Naive thymus-derived CD4-positive, alpha-beta T cell (primary cell): ENCODE measurements at regions not wholly inside any gene's neighbourhood (a gene's known extent, or its start where the extent isn't known, plus 50 kb on each side); places are given as distances from the start of the nearest gene placed in this dataset.

Experiments
- ATAC-seq: fragments of 150-1000 bp; cut with Tn5 transposase; 2 replicates; pipeline ENCODE4 v1.10.0; 2021; ENCODE audit warnings: mild to moderate bottlenecking, moderate library complexity
- CTCF ChIA-PET: fragments of 350-600 bp; sonication (Branson Sonifier 250); formaldehyde crosslinking; loops from one replicate; lab custom pipeline; 2021; ENCODE audit warnings: antibody characterized with exemption; lab: Charles Lee
- POLR2A ChIA-PET: fragments of 350-600 bp; sonication (Branson Sonifier 250); formaldehyde crosslinking; loops from one replicate; lab custom pipeline; 2021; ENCODE audit warnings: antibody characterized with exemption, inconsistent platforms; lab: Charles Lee
- DNase-seq, 9 donors: peaks; one replicate each; pipeline versions ENCODE4 v3.0.0 to v3.0.0-alpha.2; 2020 to 2022; ENCODE audit warnings: mixed read lengths in 1 of 9
- H3K27ac ChIP-seq: one replicate; pipeline ENCODE4 v1.7.0; 2013; ENCODE audit warnings: mild to moderate bottlenecking, low read depth, low read length, moderate library complexity
- H3K27me3 ChIP-seq, 2 donors: one replicate each; pipeline ENCODE4 v1.7.0; 2013; ENCODE audit warnings: low read length in 2 of 2, mild to moderate bottlenecking in 2 of 2, moderate library complexity in 2 of 2; ENCODE audit not compliant: control insufficient read depth in 2 of 2, insufficient read depth in 2 of 2
- H3K36me3 ChIP-seq, 3 experiments: 1 replicate in 2 of 3; 2 replicates in 1 of 3; pipeline ENCODE4 v1.7.0; 2013; ENCODE audit warnings: low read length in 3 of 3, mild to moderate bottlenecking in 3 of 3, moderate library complexity in 1 of 3; ENCODE audit not compliant: insufficient read depth in 3 of 3, control insufficient read depth in 2 of 3
- H3K4me1 ChIP-seq, 2 donors: one replicate each; pipeline ENCODE4 v1.7.0; 2013; ENCODE audit warnings: low read length in 2 of 2, mild to moderate bottlenecking in 2 of 2, moderate library complexity in 1 of 2; ENCODE audit not compliant: control insufficient read depth in 2 of 2, insufficient read depth in 2 of 2
- H3K4me3 ChIP-seq: 2 replicates; pipeline ENCODE4 v1.7.0; 2013; ENCODE audit warnings: mild to moderate bottlenecking, low read length
- H3K9me3 ChIP-seq, 3 experiments: 1 replicate in 2 of 3; 2 replicates in 1 of 3; pipeline ENCODE4 v1.7.0; 2013; ENCODE audit warnings: low read length in 3 of 3; ENCODE audit not compliant: control insufficient read depth in 2 of 3
- H3K27ac Mint-ChIP-seq, 9 donors: one replicate each; pipeline ENCODE4 v1.8.0; 2020 to 2022; ENCODE audit warnings: mixed read lengths in 9 of 9, mild to moderate bottlenecking in 8 of 9, moderate library complexity in 5 of 9, inconsistent platforms in 2 of 9
- H3K27me3 Mint-ChIP-seq, 5 donors: one replicate each; pipeline ENCODE4 v1.8.0; 2021 to 2022; ENCODE audit warnings: mixed read lengths in 5 of 5, mild to moderate bottlenecking in 1 of 5
- H3K36me3 Mint-ChIP-seq, 5 donors: one replicate each; pipeline ENCODE4 v1.8.0; 2020 to 2022; ENCODE audit warnings: mixed read lengths in 5 of 5, mild to moderate bottlenecking in 3 of 5, inconsistent platforms in 1 of 5
- H3K4me1 Mint-ChIP-seq, 7 donors: one replicate each; pipeline ENCODE4 v1.8.0; 2020 to 2022; ENCODE audit warnings: mixed read lengths in 7 of 7, mild to moderate bottlenecking in 3 of 7, inconsistent platforms in 1 of 7
- H3K4me3 Mint-ChIP-seq, 10 donors: one replicate each; pipeline ENCODE4 v1.8.0; 2020 to 2022; ENCODE audit warnings: mild to moderate bottlenecking in 10 of 10, mixed read lengths in 10 of 10, moderate library complexity in 6 of 10, inconsistent platforms in 2 of 10
- H3K9me3 Mint-ChIP-seq, 11 donors: one replicate each; pipeline ENCODE4 v1.8.0; 2020 to 2022; ENCODE audit warnings: mixed read lengths in 11 of 11, mild to moderate bottlenecking in 4 of 11, inconsistent platforms in 1 of 11, moderate library complexity in 1 of 11
- intact Hi-C, 2 donors: fragments of 100-400 bp; cut with micrococcal nuclease; formaldehyde crosslinking; loops; one replicate each; pipeline ENCODE4 v1.15.1; 2023

DNA sequence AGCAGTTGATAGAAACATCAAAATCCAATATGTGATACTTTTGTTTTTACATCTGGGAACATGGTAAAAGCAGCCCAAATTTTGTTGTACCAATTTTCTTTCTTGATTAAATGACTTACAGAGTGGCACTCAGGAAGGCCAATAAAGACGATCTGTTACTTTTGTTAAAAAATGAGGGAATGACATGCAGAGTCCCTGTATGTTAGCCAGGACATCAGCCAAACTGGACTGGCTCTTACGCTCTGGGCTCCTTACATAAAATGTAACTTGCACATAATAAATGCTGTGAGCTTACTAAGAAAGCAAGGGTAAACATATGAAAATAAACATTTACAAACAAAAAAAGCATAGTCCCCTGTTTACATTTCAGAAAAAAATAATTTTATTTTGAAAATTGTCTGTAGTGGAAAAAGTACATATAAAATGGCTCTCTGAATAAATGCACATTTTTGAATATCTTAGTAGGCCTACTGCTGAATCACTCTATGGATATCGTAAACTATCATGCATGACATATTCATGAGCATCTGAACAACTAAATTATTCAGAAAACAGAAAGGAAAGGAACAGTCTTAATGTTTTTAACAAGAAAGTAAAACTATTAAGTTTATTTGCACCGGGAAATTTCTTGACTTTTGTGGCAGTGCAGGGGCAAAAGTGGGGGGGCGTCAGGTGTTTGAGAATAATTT lies 534.5 kb downstream of the KCTD12 start:
- H3K4me1 ChIP-seq: no peaks in the 10 kb centered on the region
- no peak overlapping the region for H3K4me3 ChIP-seq
- DNase-seq (no peak), ATAC-seq (no peak)
- H3K9me3 ChIP-seq: no peaks in the 10 kb centered on the region
- Mint-ChIP-seq H3K4me3 (no peak overlapping the region), H3K9me3 (peaks cover 0 to 5% (median 0%) of the 10 kb centered on the region in 11 donors), H3K4me1 (peaks cover 0 to 1% (median 0%) of the 10 kb centered on the region in 7 donors), H3K27ac (no peak overlapping the region), H3K36me3 (no peaks in the 10 kb centered on the region), H3K27me3 (peaks cover 0 to 6% (median 0%) of the 10 kb centered on the region in 5 donors)
- intact Hi-C loops: no loop called here
- ChIA-PET CTCF (no interaction called here), POLR2A (no interaction called here)
- H3K27me3 ChIP-seq: no peaks in the 10 kb centered on the region
- H3K27ac ChIP-seq: no peak overlapping the region
- no peaks in the 10 kb centered on the region for H3K36me3 ChIP-seq

DNA sequence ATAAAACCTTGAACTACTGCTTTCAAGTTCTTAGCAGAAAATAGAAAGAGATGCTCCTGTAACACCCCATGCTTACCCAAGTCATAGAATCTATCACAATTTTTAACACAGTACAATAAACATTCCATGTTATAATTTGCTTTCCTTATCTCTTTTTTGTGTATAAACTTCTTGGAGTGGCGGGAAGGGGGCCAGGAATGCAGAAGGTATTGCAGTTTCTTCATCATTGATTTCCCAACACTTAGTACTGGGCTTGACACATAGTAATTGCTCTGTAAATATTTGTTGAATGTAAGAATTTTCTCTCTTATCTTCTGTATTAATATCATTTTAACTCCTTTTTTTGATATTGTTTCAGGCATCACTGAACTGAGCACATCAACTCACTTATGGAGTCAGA lies 535.8 kb downstream of the KCTD12 start:
- Mint-ChIP-seq H3K27me3 (peaks cover 0 to 6% (median 3%) of the 10 kb centered on the region in 5 donors), H3K4me1 (peaks cover 0 to 1% (median 0%) of the 10 kb centered on the region in 7 donors), H3K27ac (no peak overlapping the region), H3K36me3 (no peaks in the 10 kb centered on the region), H3K4me3 (no peak overlapping the region), H3K9me3 (peaks cover 0 to 7% (median 0%) of the 10 kb centered on the region in 11 donors)
- ChIA-PET POLR2A (no interaction called here), CTCF (no interaction called here)
- Histone ChIP-seq H3K27me3 (no peaks in the 10 kb centered on the region), H3K9me3 (no peaks in the 10 kb centered on the region), H3K27ac (no peak overlapping the region), H3K4me1 (no peaks in the 10 kb centered on the region), H3K4me3 (no peak overlapping the region), H3K36me3 (no peaks in the 10 kb centered on the region)
- DNase-seq: no peak
- intact Hi-C loops: no loop called here
- no peak for ATAC-seq

DNA sequence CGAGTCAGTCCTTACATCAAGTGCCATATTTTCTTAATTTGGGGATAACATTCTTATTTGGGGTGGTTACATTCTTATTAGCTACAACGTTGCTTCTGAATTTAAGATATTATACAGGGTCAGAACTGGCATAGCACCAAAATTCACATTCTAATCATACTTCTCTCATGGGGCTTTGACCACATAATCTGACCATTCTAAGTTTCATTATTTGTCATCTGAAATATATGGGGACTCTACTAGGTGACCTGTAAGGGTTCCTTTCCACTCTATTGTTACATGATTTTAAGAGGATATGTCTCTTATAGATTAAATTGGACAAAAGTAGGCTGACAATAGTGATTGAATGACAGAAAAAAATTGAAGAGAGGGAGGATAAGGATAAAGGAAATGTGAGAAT lies 536.5 kb downstream of the KCTD12 start:
- Mint-ChIP-seq H3K27ac (no peak overlapping the region), H3K36me3 (no peaks in the 10 kb centered on the region), H3K4me1 (peaks cover 0 to 1% (median 0%) of the 10 kb centered on the region in 7 donors), H3K4me3 (no peak overlapping the region), H3K9me3 (peaks cover 0 to 6% (median 0%) of the 10 kb centered on the region in 11 donors), H3K27me3 (peaks cover 0 to 4% (median 0%) of the 10 kb centered on the region in 5 donors)
- POLR2A ChIA-PET: no interaction called here
- intact Hi-C loops: no loop called here
- ATAC-seq: no peak
- no peak overlapping the region for H3K4me3 ChIP-seq
- no peak for DNase-seq
- H3K27ac ChIP-seq: no peak overlapping the region
- H3K4me1 ChIP-seq: no peaks in the 10 kb centered on the region
- H3K9me3 ChIP-seq: no peaks in the 10 kb centered on the region
- no peaks in the 10 kb centered on the region for H3K36me3 ChIP-seq
- CTCF ChIA-PET: no interaction called here
- H3K27me3 ChIP-seq: no peaks in the 10 kb centered on the region

DNA sequence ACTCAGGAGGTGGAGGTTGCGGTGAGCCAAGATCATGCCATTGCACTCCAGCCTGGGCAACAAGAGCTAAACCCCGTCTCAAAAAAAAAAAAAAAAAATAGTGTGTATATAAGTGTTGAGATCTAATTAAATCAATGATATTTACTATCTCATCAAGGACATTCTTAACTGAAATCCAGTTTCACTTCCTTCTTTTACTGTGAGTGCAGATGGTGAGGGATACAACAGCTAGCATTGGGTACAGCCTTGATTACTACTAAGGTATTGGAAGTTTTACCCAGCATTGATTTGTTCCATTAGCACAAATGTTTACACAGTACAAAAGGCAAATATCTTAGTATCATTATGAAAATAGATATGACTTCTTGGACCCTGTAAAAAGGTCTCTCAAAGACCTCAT lies 546.6 kb downstream of the KCTD12 start:
- no peak overlapping the region for H3K27ac ChIP-seq
- no peaks in the 10 kb centered on the region for H3K36me3 ChIP-seq
- intact Hi-C loops: no loop called here
- no peak overlapping the region for H3K4me3 Mint-ChIP-seq
- H3K27ac Mint-ChIP-seq: no peak overlapping the region
- ChIA-PET CTCF (no interaction called here), POLR2A (no interaction called here)
- H3K4me1 ChIP-seq: no peaks in the 10 kb centered on the region
- peaks cover 0 to 6% (median 0%) of the 10 kb centered on the region in 5 donors for H3K27me3 Mint-ChIP-seq
- no peaks in the 10 kb centered on the region for H3K27me3 ChIP-seq
- no peak overlapping the region for H3K4me3 ChIP-seq
- H3K4me1 Mint-ChIP-seq: no peaks in the 10 kb centered on the region
- DNase-seq (no peak), ATAC-seq (no peak)
- no peaks in the 10 kb centered on the region for H3K36me3 Mint-ChIP-seq
- peaks cover 0 to 11% (median 0%) of the 10 kb centered on the region in 11 donors for H3K9me3 Mint-ChIP-seq
- no peaks in the 10 kb centered on the region for H3K9me3 ChIP-seq

GRCh38 chr13:76338003-76338402 lies 548.2 kb downstream of the KCTD12 start:
- Mint-ChIP-seq H3K4me1 (no peaks in the 10 kb centered on the region), H3K36me3 (no peaks in the 10 kb centered on the region), H3K27me3 (peaks cover 0 to 6% (median 5%) of the 10 kb centered on the region in 5 donors), H3K4me3 (no peak overlapping the region), H3K27ac (no peak overlapping the region), H3K9me3 (peaks cover 0 to 3% (median 0%) of the 10 kb centered on the region in 11 donors)
- no peaks in the 10 kb centered on the region for H3K9me3 ChIP-seq
- no peaks in the 10 kb centered on the region for H3K27me3 ChIP-seq
- ChIA-PET CTCF (no interaction called here), POLR2A (no interaction called here)
- H3K4me1 ChIP-seq: no peaks in the 10 kb centered on the region
- intact Hi-C loops: no loop called here
- H3K27ac ChIP-seq: no peak overlapping the region
- H3K4me3 ChIP-seq: no peak overlapping the region
- H3K36me3 ChIP-seq: no peaks in the 10 kb centered on the region
- ATAC-seq (no peak), DNase-seq (no peak)

GRCh38 chr13:76336889-76337844 lies 549.0 kb downstream of the KCTD12 start:
- peaks cover 0 to 2% (median 0%) of the 10 kb centered on the region in 7 donors for H3K4me1 Mint-ChIP-seq
- H3K27ac Mint-ChIP-seq: no peak overlapping the region
- peaks cover 0 to 6% (median 5%) of the 10 kb centered on the region in 5 donors for H3K27me3 Mint-ChIP-seq
- CTCF ChIA-PET: no interaction called here
- Histone ChIP-seq H3K4me3 (no peak overlapping the region), H3K27ac (no peak overlapping the region), H3K27me3 (no peaks in the 10 kb centered on the region), H3K36me3 (no peaks in the 10 kb centered on the region), H3K9me3 (no peaks in the 10 kb centered on the region), H3K4me1 (no peaks in the 10 kb centered on the region)
- no peaks in the 10 kb centered on the region for H3K36me3 Mint-ChIP-seq
- intact Hi-C loops: no loop called here
- H3K9me3 Mint-ChIP-seq: peaks cover 0 to under 1% (median 0%) of the 10 kb centered on the region in 11 donors
- DNase-seq: no peak
- no peak for ATAC-seq
- POLR2A ChIA-PET: no interaction called here
- H3K4me3 Mint-ChIP-seq: no peak overlapping the region
